Keratinocyte (primary cell): ENCODE measurements at regions not wholly inside any gene's neighbourhood (a gene's known extent, or its start where the extent isn't known, plus 50 kb on each side); places are given as distances from the start of the nearest gene placed in this dataset.

Source experiments
- DNase-seq: peaks from one replicate; pipeline ENCODE4 v3.0.0-alpha.2; 2011; ENCODE audit warnings: low read depth, missing footprints, low spot score
- FAIRE-seq: peaks from 2 replicates; lab custom pipeline; 2011; peaks lifted over from hg19 to GRCh38; lab: Jason Lieb, UNC
- H2AFZ ChIP-seq: 2 replicates; pipeline ENCODE4 v1.6.0; 2012; ENCODE audit warnings: low read length, control low read depth, inconsistent platforms; ENCODE audit not compliant: control insufficient read depth
- H3K27ac ChIP-seq: 2 replicates; pipeline ENCODE4 v1.5.1; 2011; ENCODE audit warnings: low read length; ENCODE audit not compliant: control insufficient read depth, insufficient read depth
- H3K27me3 ChIP-seq: 3 replicates; pipeline ENCODE4 v1.6.0; 2011; ENCODE audit warnings: low read length; ENCODE audit not compliant: control insufficient read depth, insufficient read depth; ENCODE audit errors: extremely low read depth
- H3K36me3 ChIP-seq, 2 experiments: 2 replicates in 1 of 2; 3 replicates in 1 of 2; pipeline ENCODE4 v1.5.1; 2011; ENCODE audit warnings: low read length in 2 of 2, mild to moderate bottlenecking in 1 of 2; ENCODE audit not compliant: control insufficient read depth in 2 of 2, insufficient read depth in 2 of 2; ENCODE audit errors: extremely low read depth in 1 of 2
- H3K4me1 ChIP-seq: 3 replicates; pipeline ENCODE4 v1.5.1; 2011; ENCODE audit warnings: low read length; ENCODE audit not compliant: control insufficient read depth, insufficient read depth; ENCODE audit errors: extremely low read depth
- H3K4me2 ChIP-seq: 3 replicates; pipeline ENCODE4 v1.6.0; 2011; ENCODE audit warnings: low read depth, low read length; ENCODE audit not compliant: control insufficient read depth, insufficient read depth; ENCODE audit errors: extremely low read depth
- H3K4me3 ChIP-seq, 3 experiments: fragments of 200-600 bp in 1 of 3; sonication (generic) in 1 of 3; 2 replicates in 2 of 3; 3 replicates in 1 of 3; pipeline ENCODE4 v1.5.1; 2011 to 2016; ENCODE audit warnings: low read length in 3 of 3, mild to moderate bottlenecking in 3 of 3, control low read depth in 2 of 3, inconsistent platforms in 1 of 3, low read depth in 1 of 3, mixed read lengths in 1 of 3, mixed run types in 1 of 3, moderate library complexity in 1 of 3; ENCODE audit not compliant: control insufficient read depth in 2 of 3, insufficient read depth in 2 of 3; ENCODE audit errors: extremely low read depth in 1 of 3
- H3K79me2 ChIP-seq: 2 replicates; pipeline ENCODE4 v1.6.0; 2012; ENCODE audit warnings: low read length; ENCODE audit not compliant: control insufficient read depth, insufficient read depth
- H3K9ac ChIP-seq: 3 replicates; pipeline ENCODE4 v1.6.0; 2011; ENCODE audit warnings: low read length; ENCODE audit not compliant: control insufficient read depth, insufficient read depth; ENCODE audit errors: extremely low read depth
- H3K9me1 ChIP-seq: 3 replicates; pipeline ENCODE4 v1.6.0; 2011; ENCODE audit warnings: low read length; ENCODE audit not compliant: control insufficient read depth, insufficient read depth; ENCODE audit errors: extremely low read depth
- H3K9me3 ChIP-seq: 2 replicates; pipeline ENCODE4 v1.5.1; 2012; ENCODE audit warnings: low read depth, low read length; ENCODE audit not compliant: control insufficient read depth
- H4K20me1 ChIP-seq: 3 replicates; pipeline ENCODE4 v1.6.0; 2011; ENCODE audit warnings: low read length; ENCODE audit not compliant: control insufficient read depth, insufficient read depth; ENCODE audit errors: extremely low read depth
- EZH2 ChIP-seq: IDR thresholded peaks from one replicate; pipeline ENCODE4 v1.6.1; 2012; ENCODE audit warnings: inconsistent platforms, mild to moderate bottlenecking, low read length, moderate library complexity
- dilution Hi-C: fragments of 300-500 bp; cut with MboI; formaldehyde crosslinking; loops from one replicate; pipeline ENCODE4 v1.7.0; 2020; ENCODE audit warnings: low sequenced_read_pairs; ENCODE audit not compliant: extremely low pct_ligation_motif_present
- TF ChIP-seq, protein P1 (sequence below), 3 experiments: IDR thresholded peaks in 1 of 3; conservative IDR thresholded peaks in 1 of 3; optimal IDR thresholded peaks in 1 of 3; 2 replicates in 2 of 3; 3 replicates in 1 of 3; pipeline versions ENCODE3 to v1.5.1; 2011; ENCODE audit warnings: low read length in 3 of 3, mild to moderate bottlenecking in 3 of 3, moderate library complexity in 2 of 3, control low read depth in 1 of 3, inconsistent platforms in 1 of 3; ENCODE audit not compliant: insufficient read depth in 2 of 3; ENCODE audit errors: extremely low read depth in 1 of 3

DNA sequence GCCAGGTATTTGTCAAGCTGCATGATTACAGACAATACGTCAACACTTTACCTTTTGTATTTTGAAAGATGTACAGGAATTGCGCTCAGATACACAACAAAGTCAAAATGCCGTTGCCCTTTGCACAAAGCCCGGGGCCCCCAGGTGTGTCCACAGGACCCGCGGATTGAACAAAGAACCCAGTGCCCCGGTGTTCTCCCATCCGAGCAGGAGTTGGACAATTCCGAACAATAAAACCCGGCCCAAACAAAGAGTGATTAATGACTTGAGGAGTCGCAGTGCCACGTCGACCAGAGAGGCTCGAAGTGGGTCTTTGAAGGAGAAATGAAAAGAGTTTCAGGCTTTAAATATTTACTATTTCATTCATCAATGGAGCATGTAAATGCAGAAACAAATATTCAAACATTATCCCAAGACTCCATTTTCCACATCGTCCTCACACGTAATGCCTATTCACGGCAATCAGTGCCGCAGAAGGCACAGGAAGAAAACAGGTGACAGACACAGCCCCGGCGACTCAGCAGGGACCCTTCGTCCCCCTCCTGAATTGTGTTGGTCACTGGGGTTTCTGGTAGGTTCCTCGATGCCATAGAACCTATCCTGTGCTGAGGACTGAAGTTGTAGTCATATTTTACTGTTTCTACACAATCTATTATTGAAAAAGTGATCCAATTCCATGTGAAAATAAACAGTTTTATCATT is 70.9 kb upstream of the MGMT start:
- no peaks in the 10 kb centered on the region for H3K27me3 ChIP-seq

DNA sequence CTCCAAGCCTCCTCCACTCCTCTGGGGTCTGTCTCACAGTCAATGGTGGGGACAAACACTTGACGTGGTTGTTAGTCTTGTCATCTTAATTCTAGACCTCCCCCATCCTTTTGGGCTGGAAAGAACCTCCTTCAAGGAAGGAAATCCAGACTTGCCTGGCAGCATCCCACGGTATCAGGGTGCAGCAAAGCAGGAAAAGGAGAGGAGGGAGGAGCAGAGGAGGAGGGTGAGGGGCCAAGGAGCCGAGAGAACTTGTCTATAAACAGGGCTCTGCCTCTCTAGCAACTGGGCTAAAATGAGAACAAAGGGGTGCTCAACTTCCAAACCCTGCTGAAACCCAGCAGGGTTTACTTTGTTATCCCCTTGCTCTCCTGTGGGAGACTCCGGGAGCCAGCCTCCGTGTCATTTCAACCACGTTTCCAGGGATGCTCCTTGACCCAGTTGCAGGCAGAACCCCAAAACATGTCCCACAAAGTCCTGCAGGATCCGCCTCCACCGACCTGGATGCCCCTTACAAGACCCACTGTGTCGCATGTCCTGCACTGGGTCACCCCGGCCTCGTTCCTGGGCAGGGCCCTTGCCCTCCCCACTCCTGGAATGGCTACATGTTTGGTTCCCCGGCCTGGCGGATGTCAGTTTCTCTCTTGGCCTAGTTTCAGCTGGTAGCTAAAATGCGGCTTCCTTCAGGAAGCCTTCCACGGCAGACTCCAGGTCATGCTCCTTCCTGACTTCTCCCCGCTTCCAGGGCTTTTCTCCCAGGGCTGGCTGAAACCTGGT is 69.7 kb upstream of the MGMT start:
- H3K9me1 ChIP-seq, result no peaks in the 10 kb centered on the region
- no peak overlapping the region for H3K9ac ChIP-seq
- FAIRE-seq (no peak), DNase-seq (no peak)
- TF ChIP-seq, protein P1, sequence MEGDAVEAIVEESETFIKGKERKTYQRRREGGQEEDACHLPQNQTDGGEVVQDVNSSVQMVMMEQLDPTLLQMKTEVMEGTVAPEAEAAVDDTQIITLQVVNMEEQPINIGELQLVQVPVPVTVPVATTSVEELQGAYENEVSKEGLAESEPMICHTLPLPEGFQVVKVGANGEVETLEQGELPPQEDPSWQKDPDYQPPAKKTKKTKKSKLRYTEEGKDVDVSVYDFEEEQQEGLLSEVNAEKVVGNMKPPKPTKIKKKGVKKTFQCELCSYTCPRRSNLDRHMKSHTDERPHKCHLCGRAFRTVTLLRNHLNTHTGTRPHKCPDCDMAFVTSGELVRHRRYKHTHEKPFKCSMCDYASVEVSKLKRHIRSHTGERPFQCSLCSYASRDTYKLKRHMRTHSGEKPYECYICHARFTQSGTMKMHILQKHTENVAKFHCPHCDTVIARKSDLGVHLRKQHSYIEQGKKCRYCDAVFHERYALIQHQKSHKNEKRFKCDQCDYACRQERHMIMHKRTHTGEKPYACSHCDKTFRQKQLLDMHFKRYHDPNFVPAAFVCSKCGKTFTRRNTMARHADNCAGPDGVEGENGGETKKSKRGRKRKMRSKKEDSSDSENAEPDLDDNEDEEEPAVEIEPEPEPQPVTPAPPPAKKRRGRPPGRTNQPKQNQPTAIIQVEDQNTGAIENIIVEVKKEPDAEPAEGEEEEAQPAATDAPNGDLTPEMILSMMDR (optimal IDR thresholded peaks at IDR 0.05 in 1 of 3, IDR thresholded peaks at IDR 0.05 in 1 of 3, conservative IDR thresholded peaks at IDR 0.05 in 1 of 3; ENCODE audit: extremely low read depth in 1 of 3, insufficient read depth in 2 of 3, low read length in 3 of 3), result no peak
- no peak for TF ChIP-seq EZH2
- H3K36me3 ChIP-seq, result no peaks in the 10 kb centered on the region
- H3K9me3 ChIP-seq, result no peaks in the 10 kb centered on the region
- no peaks in the 10 kb centered on the region for H3K27me3 ChIP-seq
- no peak overlapping the region for H2AFZ ChIP-seq
- no peak overlapping the region for H3K4me2 ChIP-seq
- H3K79me2 ChIP-seq, result no peaks in the 10 kb centered on the region
- H4K20me1 ChIP-seq, result no peaks in the 10 kb centered on the region
- H3K4me3 ChIP-seq, result no peak overlapping the region
- H3K27ac ChIP-seq, result no peak overlapping the region
- dilution Hi-C loops, result no loop called here
- H3K4me1 ChIP-seq, result no peaks in the 10 kb centered on the region

More for the DNA sequence above, 70.9 kb upstream of the MGMT start:
- H3K9me1 ChIP-seq, result no peaks in the 10 kb centered on the region
- no peaks in the 10 kb centered on the region for H3K9me3 ChIP-seq
- no peaks in the 10 kb centered on the region for H4K20me1 ChIP-seq
- H3K79me2 ChIP-seq, result no peaks in the 10 kb centered on the region
- no peak overlapping the region for H3K4me2 ChIP-seq
- DNase-seq (no peak), FAIRE-seq (no peak)
- no peak for TF ChIP-seq EZH2
- TF ChIP-seq, protein P1 (optimal IDR thresholded peaks at IDR 0.05 in 1 of 3, IDR thresholded peaks at IDR 0.05 in 1 of 3, conservative IDR thresholded peaks at IDR 0.05 in 1 of 3; ENCODE audit: extremely low read depth in 1 of 3, insufficient read depth in 2 of 3, low read length in 3 of 3), result no peak
- no peak overlapping the region for H3K9ac ChIP-seq
- no peak overlapping the region for H3K27ac ChIP-seq
- no peak overlapping the region for H3K4me3 ChIP-seq
- dilution Hi-C loops, result no loop called here
- no peaks in the 10 kb centered on the region for H3K4me1 ChIP-seq
- no peak overlapping the region for H2AFZ ChIP-seq
- H3K36me3 ChIP-seq, result no peaks in the 10 kb centered on the region
